Spleen (tissue), 11 donors: ENCODE measurements at regions not wholly inside any gene's neighbourhood (a gene's known extent, or its start where the extent isn't known, plus 50 kb on each side); places are given as distances from the start of the nearest gene placed in this dataset.

Experiments
- DNase-seq: peaks from one replicate; pipeline ENCODE4 v3.0.0-alpha.2; 2020
- H3K27ac ChIP-seq, 8 donors: fragments of 200-600 bp; sonication (generic) in 7 of 8; 1 replicate in 4 of 8; 2 replicates in 4 of 8; pipeline versions ENCODE4 v1.5.0 to v1.8.0; 2016 to 2021; ENCODE audit warnings: inconsistent platforms in 4 of 8, mild to moderate bottlenecking in 4 of 8, moderate library complexity in 1 of 8
- H3K27me3 ChIP-seq, 7 donors: fragments of 200-600 bp; sonication (generic) in 6 of 7; replicated peaks in 1 of 7; 1 replicate in 4 of 7; 2 replicates in 3 of 7; pipeline versions ENCODE4 v1.5.0 to v1.8.0; 2016 to 2021; ENCODE audit warnings: inconsistent platforms in 3 of 7, mild to moderate bottlenecking in 1 of 7
- H3K36me3 ChIP-seq, 6 donors: fragments of 200-600 bp; sonication (generic) in 5 of 6; 1 replicate in 4 of 6; 2 replicates in 2 of 6; pipeline versions ENCODE4 v1.5.0 to v1.8.0; 2016 to 2021; ENCODE audit warnings: inconsistent platforms in 2 of 6
- H3K4me1 ChIP-seq, 6 donors: fragments of 200-600 bp; sonication (generic) in 5 of 6; 1 replicate in 3 of 6; 2 replicates in 3 of 6; pipeline versions ENCODE4 v1.5.0 to v1.8.0; 2016 to 2021; ENCODE audit warnings: inconsistent platforms in 3 of 6
- H3K4me3 ChIP-seq, 8 donors: fragments of 200-600 bp; sonication (generic) in 7 of 8; 1 replicate in 4 of 8; 2 replicates in 4 of 8; pipeline versions ENCODE4 v1.5.0 to v1.8.0; 2016 to 2021; ENCODE audit warnings: inconsistent platforms in 4 of 8, mild to moderate bottlenecking in 4 of 8, moderate library complexity in 2 of 8
- H3K9me3 ChIP-seq, 8 donors: fragments of 200-600 bp; sonication (generic) in 7 of 8; 1 replicate in 4 of 8; 2 replicates in 4 of 8; pipeline versions ENCODE4 v1.5.0 to v1.8.0; 2016 to 2021; ENCODE audit warnings: inconsistent platforms in 4 of 8
- POLR2A ChIP-seq, 3 donors: fragments of 450-650 bp; IDR thresholded peaks; one replicate each; pipeline ENCODE4 v1.5.1; 2017; ENCODE audit warnings: antibody characterized with exemption in 3 of 3, mild to moderate bottlenecking in 1 of 3
- POLR2AphosphoS5 ChIP-seq, 3 donors: sonication (generic); formaldehyde crosslinking; IDR thresholded peaks; one replicate each; pipeline ENCODE4 v1.5.1; 2017; ENCODE audit warnings: antibody characterized with exemption in 3 of 3
- WGBS, 5 donors: extraction: QIAGEN DNeasy Blood & Tissue Kit in 3 of 5; methylation state at CpG; one replicate each; pipeline versions ENCODE4 v1.1.5 to v1.1.7; 2013 to 2018; 5-methylcytosine and 5-hydroxymethylcytosine counted together
- intact Hi-C: fragments of 100-400 bp; cut with DNase I; formaldehyde crosslinking; loops from one replicate; pipeline ENCODE4 v1.15.0; 2023; ENCODE audit warnings: low total_unique reads
- TF ChIP-seq, protein P1 (sequence below), 11 experiments: fragments of 200-600 bp in 7 of 11; fragments of 450-650 bp in 4 of 11; sonication (generic) in 4 of 11; IDR thresholded peaks in 8 of 11; conservative IDR thresholded peaks in 3 of 11; 1 replicate in 7 of 11; 2 replicates in 4 of 11; pipeline versions ENCODE4 v1.4.0 to v1.8.0; 2016 to 2021; ENCODE audit warnings: antibody characterized with exemption in 11 of 11, inconsistent platforms in 4 of 11, mild to moderate bottlenecking in 1 of 11
- donor health status: healthy with polysubstance abuse.
- donor health status: DM: no; HTN: no; CAD: no; lungs with moderate emphysema.
- donor health status: DM: no; HTN: no; CAD: no.
- donor health status: Bipolar disorder and iron deficiency.
- donor health status: healthy.
- donor health status: DM: no; HTN: no; CAD: no.
- donor health status: DM: yes; HTN: yes; CAD: no.

DNA sequence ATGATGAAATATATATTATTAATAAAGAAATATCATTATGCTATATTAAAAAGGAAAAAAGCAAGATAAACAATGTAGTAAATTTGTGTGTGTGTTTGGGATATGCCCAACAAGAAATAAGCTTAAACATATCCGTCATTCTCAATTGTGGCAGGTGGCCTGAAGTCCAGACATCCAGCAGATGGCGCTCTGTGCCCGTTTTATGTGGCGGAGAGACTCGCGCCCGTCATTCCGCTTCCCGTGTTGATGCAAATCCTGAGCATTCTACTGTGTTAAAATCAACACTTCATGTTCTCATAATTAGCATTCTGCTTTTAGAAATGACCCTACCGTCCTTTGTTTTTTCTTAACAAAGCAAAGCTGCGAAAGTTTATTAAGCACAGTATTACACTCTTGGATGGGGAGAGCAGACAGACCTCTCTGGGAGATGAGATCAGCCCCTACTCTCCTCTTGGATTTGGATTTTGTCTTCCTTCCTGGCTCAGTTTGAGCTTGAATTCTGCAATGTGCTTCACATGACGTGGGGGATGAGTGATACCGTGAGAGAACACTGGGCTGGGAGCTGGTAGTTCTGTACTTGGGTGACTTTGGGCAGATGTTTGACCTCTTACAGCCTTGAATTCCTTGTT, 125.8 kb downstream of the MCHR2 start:
- TF ChIP-seq, protein P1, sequence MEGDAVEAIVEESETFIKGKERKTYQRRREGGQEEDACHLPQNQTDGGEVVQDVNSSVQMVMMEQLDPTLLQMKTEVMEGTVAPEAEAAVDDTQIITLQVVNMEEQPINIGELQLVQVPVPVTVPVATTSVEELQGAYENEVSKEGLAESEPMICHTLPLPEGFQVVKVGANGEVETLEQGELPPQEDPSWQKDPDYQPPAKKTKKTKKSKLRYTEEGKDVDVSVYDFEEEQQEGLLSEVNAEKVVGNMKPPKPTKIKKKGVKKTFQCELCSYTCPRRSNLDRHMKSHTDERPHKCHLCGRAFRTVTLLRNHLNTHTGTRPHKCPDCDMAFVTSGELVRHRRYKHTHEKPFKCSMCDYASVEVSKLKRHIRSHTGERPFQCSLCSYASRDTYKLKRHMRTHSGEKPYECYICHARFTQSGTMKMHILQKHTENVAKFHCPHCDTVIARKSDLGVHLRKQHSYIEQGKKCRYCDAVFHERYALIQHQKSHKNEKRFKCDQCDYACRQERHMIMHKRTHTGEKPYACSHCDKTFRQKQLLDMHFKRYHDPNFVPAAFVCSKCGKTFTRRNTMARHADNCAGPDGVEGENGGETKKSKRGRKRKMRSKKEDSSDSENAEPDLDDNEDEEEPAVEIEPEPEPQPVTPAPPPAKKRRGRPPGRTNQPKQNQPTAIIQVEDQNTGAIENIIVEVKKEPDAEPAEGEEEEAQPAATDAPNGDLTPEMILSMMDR (IDR thresholded peaks at IDR 0.05 in 8 of 11, conservative IDR thresholded peaks at IDR 0.05 in 3 of 11), result peak in 10 of 11 experiments; percentile 35 to 80 (median 66)
- TF ChIP-seq POLR2A (IDR thresholded peaks at IDR 0.05), result no peak
- TF ChIP-seq POLR2AphosphoS5 (IDR thresholded peaks at IDR 0.05), result no peak
- H3K4me3 ChIP-seq, result peak overlapping the region in 1 of 8 donors; percentile 8
- 4 to 9% (median 6%) methylated on average over 13 of the region's 13 CpGs for WGBS, 5 donors
- no peak overlapping the region for H3K27ac ChIP-seq
- intact Hi-C loops, result no loop called here
- no peaks in the 10 kb centered on the region for H3K36me3 ChIP-seq
- peak; percentile 81 for DNase-seq
- no peaks in the 10 kb centered on the region for H3K9me3 ChIP-seq
- H3K4me1 ChIP-seq, result no peaks in the 10 kb centered on the region
- peaks cover 0 to 39% (median 0%) of the 10 kb centered on the region in 7 donors for H3K27me3 ChIP-seq
